ENCODE measurements at regions not wholly inside any gene's neighbourhood (a gene's known extent, or its start where the extent isn't known, plus 50 kb on each side); places are given as distances from the start of the nearest gene placed in this dataset.
"Not testable (repeated sequence)": the region's sequence is repeated elsewhere in the genome, so short reads cannot be mapped to it uniquely, and the experiment has no call there.

DNA sequence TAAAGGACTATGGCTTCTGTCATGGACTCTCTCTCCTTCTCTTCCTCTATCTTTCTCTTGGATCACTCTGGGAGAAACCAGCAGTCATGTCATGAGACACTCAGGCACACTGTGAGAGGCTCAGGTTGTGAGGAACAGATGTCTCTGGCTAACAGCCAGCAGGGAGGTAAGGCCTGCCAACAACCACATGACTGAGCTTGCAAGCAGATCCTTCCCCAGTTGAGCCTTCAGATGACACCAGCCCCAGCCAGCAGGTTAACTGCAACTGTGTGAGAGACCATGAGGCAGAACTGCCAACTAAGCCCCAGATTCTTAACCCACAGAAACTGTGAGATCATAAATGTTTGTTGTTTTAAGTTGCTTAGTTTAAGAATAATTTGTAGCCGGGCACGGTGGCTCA, 90.6 kb downstream of the VCPKMT start:
- TF ChIP-seq CTCF (IDR thresholded peaks at IDR 0.05; ENCODE audit: borderline replicate concordance, control extremely low read depth, extremely low read depth, insufficient read depth, missing control alignments): no peak
- DNase-seq (ENCODE audit: low spot score): no peak
- in situ Hi-C loops (cut with MboI; ENCODE audit: low sequenced_read_pairs, unreplicated experiment): no loop called here

GRCh38 chr14:50026396-50026795, 90.0 kb downstream of the VCPKMT start:
- in situ Hi-C loops (cut with MboI; ENCODE audit: low sequenced_read_pairs, unreplicated experiment): no loop called here
- no peak for DNase-seq (ENCODE audit: low spot score)
- TF ChIP-seq CTCF (IDR thresholded peaks at IDR 0.05; ENCODE audit: borderline replicate concordance, control extremely low read depth, extremely low read depth, insufficient read depth, missing control alignments): no peak

DNA sequence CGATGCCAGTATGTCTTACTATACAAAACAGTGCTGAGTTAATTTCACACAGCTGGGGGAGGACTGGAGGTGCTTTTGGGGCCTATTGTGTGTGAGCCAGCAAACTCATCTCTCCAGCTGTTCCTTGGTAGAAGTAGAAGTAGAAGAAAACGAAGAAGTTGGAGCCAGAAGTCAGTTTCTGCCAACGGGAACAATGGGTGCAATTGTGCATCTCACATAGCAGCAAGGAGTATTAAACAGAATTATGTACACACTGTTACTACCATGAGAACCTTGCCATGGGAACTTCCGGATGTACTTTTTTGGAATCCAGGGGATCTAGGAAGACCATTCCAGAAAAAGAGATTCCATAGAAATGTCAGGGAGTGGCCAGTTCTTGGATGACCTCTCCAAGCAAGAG, 88.6 kb downstream of the VCPKMT start:
- in situ Hi-C loops (cut with MboI; ENCODE audit: low sequenced_read_pairs, unreplicated experiment): no loop called here
- DNase-seq (ENCODE audit: low spot score): no peak

GRCh38 chr14:50028458-50028857, 87.9 kb downstream of the VCPKMT start:
- in situ Hi-C loops (cut with MboI; ENCODE audit: low sequenced_read_pairs, unreplicated experiment): no loop called here

More for the DNA sequence above, 88.6 kb downstream of the VCPKMT start:
- TF ChIP-seq CTCF (IDR thresholded peaks at IDR 0.05; ENCODE audit: borderline replicate concordance, control extremely low read depth, extremely low read depth, insufficient read depth, missing control alignments): no peak

GRCh38 chr14:50030036-50030435, 86.3 kb downstream of the VCPKMT start:
- in situ Hi-C loops (cut with MboI; ENCODE audit: low sequenced_read_pairs, unreplicated experiment): no loop called here

More at GRCh38 chr14:50028458-50028857, 87.9 kb downstream of the VCPKMT start:
- no peak for TF ChIP-seq CTCF (IDR thresholded peaks at IDR 0.05; ENCODE audit: borderline replicate concordance, control extremely low read depth, extremely low read depth, insufficient read depth, missing control alignments)
- DNase-seq (ENCODE audit: low spot score): no peak

GRCh38 chr14:50030911-50031310, 85.5 kb downstream of the VCPKMT start:
- DNase-seq (ENCODE audit: low spot score); in situ Hi-C loops (cut with MboI; ENCODE audit: low sequenced_read_pairs, unreplicated experiment): not testable (repeated sequence)

More at GRCh38 chr14:50030036-50030435, 86.3 kb downstream of the VCPKMT start:
- TF ChIP-seq CTCF (IDR thresholded peaks at IDR 0.05; ENCODE audit: borderline replicate concordance, control extremely low read depth, extremely low read depth, insufficient read depth, missing control alignments): no peak
- no peak for DNase-seq (ENCODE audit: low spot score)

DNA sequence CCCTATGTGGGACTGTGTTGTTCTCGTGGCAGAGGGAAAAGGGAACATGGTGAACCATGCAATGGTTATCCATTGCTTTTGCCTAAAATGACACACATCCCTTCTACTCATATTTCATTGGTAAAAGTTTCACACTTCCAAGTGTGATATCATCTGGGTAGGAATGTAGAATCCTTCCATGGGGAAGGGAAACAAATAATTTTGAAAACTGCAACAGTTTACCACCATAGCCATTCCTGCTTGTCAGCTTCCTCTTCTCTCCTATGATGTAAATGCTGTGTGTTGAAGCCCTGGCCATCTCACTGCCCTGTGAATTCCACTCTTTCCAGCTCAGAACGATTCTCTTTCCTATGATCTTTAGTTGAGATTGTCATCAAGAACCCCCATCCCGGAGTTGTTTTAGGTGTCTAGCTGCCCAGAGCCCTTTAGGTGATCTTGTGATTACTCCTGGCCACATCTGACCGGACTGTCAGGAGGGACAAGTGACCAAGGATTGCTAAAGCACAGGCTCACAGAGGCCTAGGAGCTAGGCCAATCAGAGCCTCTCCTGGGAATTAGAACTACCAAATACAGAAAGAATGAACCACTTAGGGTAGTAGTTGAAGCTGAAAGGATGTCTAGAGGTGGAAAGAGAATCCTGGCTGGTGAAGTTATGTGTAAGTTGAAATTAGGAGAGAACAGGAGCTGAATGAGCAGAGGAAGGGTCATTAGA, 84.6 kb downstream of the VCPKMT start:
- TF ChIP-seq CTCF (IDR thresholded peaks at IDR 0.05; ENCODE audit: borderline replicate concordance, control extremely low read depth, extremely low read depth, insufficient read depth, missing control alignments): no peak
- no peak for DNase-seq (ENCODE audit: low spot score)
- in situ Hi-C loops (cut with MboI; ENCODE audit: low sequenced_read_pairs, unreplicated experiment): no loop called here

DNA sequence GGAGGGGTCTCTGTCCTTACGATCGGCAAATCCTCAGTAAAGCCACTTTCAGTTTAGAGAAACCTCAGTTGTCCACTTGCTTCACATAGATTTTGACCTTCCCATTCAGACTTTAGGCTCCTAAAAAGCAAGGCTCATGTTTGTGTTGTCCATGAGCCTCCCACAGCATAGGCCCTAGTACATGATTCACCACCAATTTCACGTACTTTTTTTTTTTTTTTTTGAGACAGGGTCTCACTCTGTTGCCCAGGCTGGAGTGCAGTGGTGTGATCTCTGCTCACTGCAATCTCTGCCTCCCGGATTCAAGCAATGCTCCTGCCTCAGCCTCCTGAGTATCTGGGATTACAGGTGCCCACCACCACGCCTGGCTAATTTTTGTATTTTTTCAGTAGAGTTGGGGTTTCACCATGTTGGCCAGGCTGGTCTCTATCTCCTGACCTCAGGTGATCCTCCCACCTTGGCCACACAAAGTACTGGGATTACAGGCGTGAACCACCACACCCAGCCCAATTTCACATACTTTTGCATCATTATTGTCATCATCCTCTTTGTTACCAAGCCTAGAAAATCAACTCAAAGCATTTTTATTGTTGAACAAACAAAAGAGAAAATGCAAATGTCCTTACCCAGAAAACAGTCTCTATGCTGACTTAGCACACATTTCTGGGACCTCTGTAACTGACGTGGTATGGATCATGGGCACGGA, 83.8 kb downstream of the VCPKMT start:
- DNase-seq (ENCODE audit: low spot score); in situ Hi-C loops (cut with MboI; ENCODE audit: low sequenced_read_pairs, unreplicated experiment): not testable (repeated sequence)
